Testis (tissue), 2 donors: ENCODE measurements at regions not wholly inside any gene's neighbourhood (a gene's known extent, or its start where the extent isn't known, plus 50 kb on each side); places are given as distances from the start of the nearest gene placed in this dataset.

Experiments used
- CTCF ChIP-seq, 3 experiments: fragments of 450-650 bp in 2 of 3; fragments of 200-600 bp in 1 of 3; sonication (generic) in 1 of 3; IDR thresholded peaks; one replicate each; pipeline ENCODE4 v1.5.1; 2016 to 2019; ENCODE audit warnings: antibody characterized with exemption in 3 of 3, mild to moderate bottlenecking in 2 of 3, moderate library complexity in 1 of 3
- POLR2A ChIP-seq: fragments of 450-650 bp; IDR thresholded peaks from one replicate; pipeline ENCODE4 v1.6.1; 2017; ENCODE audit warnings: antibody characterized with exemption, mild to moderate bottlenecking, moderate library complexity

GRCh38 chr3:88485001-88485400 is 335.2 kb downstream of the C3orf38 start:
- TF ChIP-seq CTCF (IDR thresholded peaks at IDR 0.05), result no peak
- TF ChIP-seq POLR2A, result no peak
